ENCODE measurements at regions not wholly inside any gene's neighbourhood (a gene's known extent, or its start where the extent isn't known, plus 50 kb on each side); places are given as distances from the start of the nearest gene placed in this dataset.

GRCh38 chr4:14023896-14024295 lies 396.4 kb upstream of the BOD1L1 start:
- TF ChIP-seq BACH1 (IDR thresholded peaks at IDR 0.05; ENCODE audit: low read length), result no peak
- TF ChIP-seq, protein P1, sequence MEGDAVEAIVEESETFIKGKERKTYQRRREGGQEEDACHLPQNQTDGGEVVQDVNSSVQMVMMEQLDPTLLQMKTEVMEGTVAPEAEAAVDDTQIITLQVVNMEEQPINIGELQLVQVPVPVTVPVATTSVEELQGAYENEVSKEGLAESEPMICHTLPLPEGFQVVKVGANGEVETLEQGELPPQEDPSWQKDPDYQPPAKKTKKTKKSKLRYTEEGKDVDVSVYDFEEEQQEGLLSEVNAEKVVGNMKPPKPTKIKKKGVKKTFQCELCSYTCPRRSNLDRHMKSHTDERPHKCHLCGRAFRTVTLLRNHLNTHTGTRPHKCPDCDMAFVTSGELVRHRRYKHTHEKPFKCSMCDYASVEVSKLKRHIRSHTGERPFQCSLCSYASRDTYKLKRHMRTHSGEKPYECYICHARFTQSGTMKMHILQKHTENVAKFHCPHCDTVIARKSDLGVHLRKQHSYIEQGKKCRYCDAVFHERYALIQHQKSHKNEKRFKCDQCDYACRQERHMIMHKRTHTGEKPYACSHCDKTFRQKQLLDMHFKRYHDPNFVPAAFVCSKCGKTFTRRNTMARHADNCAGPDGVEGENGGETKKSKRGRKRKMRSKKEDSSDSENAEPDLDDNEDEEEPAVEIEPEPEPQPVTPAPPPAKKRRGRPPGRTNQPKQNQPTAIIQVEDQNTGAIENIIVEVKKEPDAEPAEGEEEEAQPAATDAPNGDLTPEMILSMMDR (IDR thresholded peaks at IDR 0.05; ENCODE audit: control extremely low read depth in 1 of 3, insufficient read depth in 1 of 3, low read depth in 1 of 3, low read length in 3 of 3), result no peak

All from H1 (cell line).